ENCODE measurements at regions not wholly inside any gene's neighbourhood (a gene's known extent, or its start where the extent isn't known, plus 50 kb on each side); places are given as distances from the start of the nearest gene placed in this dataset.
"Not testable (repeated sequence)": the region's sequence is repeated elsewhere in the genome, so short reads cannot be mapped to it uniquely, and the experiment has no call there.

GRCh38 chr9:71587576-71588362 lies 180.5 kb downstream of the CEMIP2 start:
- no peak for DNase-seq

- DNase-seq = no peak
Measured at GRCh38 chr9:71583792-71584191, 184.5 kb downstream of the CEMIP2 start.

- no peak for DNase-seq
Measured at GRCh38 chr9:71582347-71582746, 186.0 kb downstream of the CEMIP2 start.

GRCh38 chr9:71581101-71581500 lies 187.2 kb downstream of the CEMIP2 start:
- no peak for DNase-seq

- DNase-seq = no peak
Measured at GRCh38 chr9:71571186-71571585, 197.1 kb downstream of the CEMIP2 start.

GRCh38 chr9:71567890-71568289 lies 200.4 kb downstream of the CEMIP2 start:
- DNase-seq = no peak

GRCh38 chr9:71562140-71562539 lies 206.2 kb downstream of the CEMIP2 start:
- no peak for DNase-seq

GRCh38 chr9:71557310-71557709 lies 211.0 kb downstream of the CEMIP2 start:
- DNase-seq = no peak

GRCh38 chr9:71552480-71552879 lies 215.8 kb downstream of the CEMIP2 start:
- no peak for DNase-seq

GRCh38 chr9:71549023-71549422 lies 219.3 kb downstream of the CEMIP2 start:
- no peak for DNase-seq

GRCh38 chr9:71544464-71544863 lies 223.8 kb downstream of the CEMIP2 start:
- DNase-seq = no peak

- no peak for DNase-seq
Measured at GRCh38 chr9:71541436-71541835, 226.9 kb downstream of the CEMIP2 start.

GRCh38 chr9:71524996-71525580 lies 243.2 kb downstream of the CEMIP2 start:
- DNase-seq = no peak

GRCh38 chr9:71524516-71524915 lies 243.8 kb downstream of the CEMIP2 start:
- DNase-seq = no peak

- no peak for DNase-seq
Measured at GRCh38 chr9:71521132-71521531, 247.2 kb downstream of the CEMIP2 start.

- no peak for DNase-seq
Measured at GRCh38 chr9:71519098-71519696, 249.1 kb downstream of the CEMIP2 start.

- DNase-seq = peak; percentile 61
Measured at GRCh38 chr9:71518045-71518827, 250.1 kb downstream of the CEMIP2 start.

- DNase-seq = no peak
Measured at GRCh38 chr9:71515626-71516025, 252.7 kb downstream of the CEMIP2 start.

GRCh38 chr9:71515107-71515506 lies 253.2 kb downstream of the CEMIP2 start:
- DNase-seq = no peak

GRCh38 chr9:71514344-71514975 lies 253.9 kb downstream of the CEMIP2 start:
- DNase-seq = no peak

GRCh38 chr9:71509054-71509453 lies 259.3 kb downstream of the CEMIP2 start:
- no peak for DNase-seq

GRCh38 chr9:71508141-71508540 lies 260.2 kb downstream of the CEMIP2 start:
- DNase-seq = not testable (repeated sequence)

- no peak for DNase-seq
Measured at GRCh38 chr9:71506821-71507220, 261.5 kb downstream of the CEMIP2 start.

Data from left hindlimb (tissue), 1 donor.